ENCODE measurements at regions not wholly inside any gene's neighbourhood (a gene's known extent, or its start where the extent isn't known, plus 50 kb on each side); places are given as distances from the start of the nearest gene placed in this dataset.

- no peak for DNase-seq (ENCODE audit: low read depth)
Measured at GRCh38 chr4:34854451-34854850, 1389.9 kb downstream of the ARAP2 start.

DNA sequence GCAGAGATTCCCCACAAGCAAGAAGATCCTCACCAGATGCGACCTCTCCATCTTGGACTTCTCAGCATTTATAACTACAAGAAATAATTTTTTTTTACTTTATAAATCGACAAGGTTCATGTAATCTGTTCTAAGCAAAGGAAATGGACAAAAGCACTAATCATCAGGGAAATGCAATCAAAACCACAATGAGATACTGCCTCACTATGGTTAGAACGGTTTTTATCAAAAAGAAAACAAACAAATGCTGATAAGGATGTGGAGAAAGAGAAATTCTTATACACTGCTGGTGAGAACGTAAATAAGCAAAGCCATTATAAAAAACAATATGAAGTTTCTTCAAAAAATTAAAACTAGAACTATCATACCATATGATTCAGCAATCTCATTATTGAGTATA lies 1382.6 kb downstream of the ARAP2 start:
- DNase-seq (ENCODE audit: low read depth) = peak; percentile 58

GRCh38 chr4:34878961-34879360 lies 1365.4 kb downstream of the ARAP2 start:
- DNase-seq (ENCODE audit: low read depth) = no peak

GRCh38 chr4:34880246-34880645 lies 1364.1 kb downstream of the ARAP2 start:
- no peak for DNase-seq (ENCODE audit: low read depth)

DNA sequence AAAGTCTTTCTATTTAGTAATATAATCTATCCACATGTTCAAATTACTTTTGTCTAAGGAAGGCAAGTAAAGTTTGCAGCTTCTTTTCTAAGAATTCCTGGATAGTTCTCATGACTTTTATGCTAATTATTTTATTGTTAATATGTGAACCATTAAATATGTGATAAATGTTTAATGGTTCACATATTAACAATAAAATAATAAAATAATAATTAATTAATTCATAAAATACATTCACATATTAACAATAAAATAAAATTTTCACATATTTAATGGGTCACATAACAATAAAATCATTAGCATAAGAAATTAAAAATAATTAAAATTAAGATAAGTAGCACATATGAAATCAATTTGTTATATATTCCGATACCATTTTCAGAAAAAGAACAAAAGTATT lies 1352.4 kb downstream of the ARAP2 start:
- no peak for DNase-seq (ENCODE audit: low read depth)

DNA sequence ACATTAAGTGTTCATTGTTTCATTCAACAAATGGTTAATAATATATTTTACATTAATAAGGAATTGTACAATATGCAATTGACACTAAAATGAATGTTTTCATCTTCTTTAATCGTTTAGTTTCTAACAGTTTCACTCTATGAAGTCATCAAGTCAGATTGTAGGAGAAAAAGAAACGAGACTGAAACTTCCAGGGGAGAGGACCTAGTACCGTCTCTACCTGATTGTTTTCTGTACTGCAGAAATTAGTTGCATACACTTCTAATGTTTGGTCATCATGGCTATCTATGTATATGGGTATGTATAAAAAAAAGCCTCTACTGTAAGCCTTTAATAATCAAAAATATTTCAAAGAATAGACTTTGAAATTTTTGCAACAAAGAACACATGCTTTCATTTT lies 1350.9 kb downstream of the ARAP2 start:
- no peak for DNase-seq (ENCODE audit: low read depth)

GRCh38 chr4:34920032-34920431 lies 1324.3 kb downstream of the ARAP2 start:
- DNase-seq (ENCODE audit: low read depth) = no peak

DNA sequence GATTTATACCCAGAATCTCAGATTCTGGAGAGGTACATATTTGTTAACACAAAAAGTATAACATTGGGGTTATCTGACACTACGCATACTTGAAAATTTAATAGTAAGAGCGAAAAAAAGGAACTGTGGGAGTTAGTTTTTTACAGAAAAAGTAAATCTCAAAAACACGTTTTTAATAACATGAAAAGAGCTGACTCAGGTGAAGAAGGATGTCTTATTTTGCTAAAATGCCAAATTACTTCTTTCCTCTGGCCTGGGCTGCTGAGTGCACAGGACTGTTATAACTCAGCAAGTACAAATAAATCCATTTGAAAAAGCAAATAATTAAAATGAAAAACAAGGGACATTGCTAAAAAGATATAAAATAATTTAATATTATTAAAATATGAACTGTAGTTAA lies 1322.9 kb downstream of the ARAP2 start:
- no peak for DNase-seq (ENCODE audit: low read depth)

GRCh38 chr4:34922325-34922724 lies 1322.0 kb downstream of the ARAP2 start:
- DNase-seq (ENCODE audit: low read depth) = no peak

GRCh38 chr4:34932591-34932990 lies 1311.7 kb downstream of the ARAP2 start:
- DNase-seq (ENCODE audit: low read depth) = peak; percentile 20

DNA sequence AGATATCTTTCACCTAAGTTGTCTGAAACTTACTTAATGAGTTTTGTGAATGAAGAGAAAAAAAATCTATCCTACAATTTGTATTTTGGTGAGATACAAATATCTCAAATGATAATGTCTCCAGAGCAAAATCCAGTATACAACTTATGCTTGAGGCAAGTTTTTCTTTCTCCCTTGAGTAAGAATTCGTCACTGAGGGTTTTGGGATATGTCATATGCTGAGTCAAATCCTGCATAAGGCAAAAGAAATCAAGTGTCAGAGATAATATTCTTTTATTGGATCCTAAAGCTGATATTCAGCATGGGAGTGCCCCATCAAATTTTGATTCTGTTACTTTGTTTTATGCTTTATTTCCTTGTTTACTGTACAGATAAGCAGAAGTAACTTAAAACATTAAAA lies 1308.6 kb downstream of the ARAP2 start:
- DNase-seq (ENCODE audit: low read depth) = no peak

DNA sequence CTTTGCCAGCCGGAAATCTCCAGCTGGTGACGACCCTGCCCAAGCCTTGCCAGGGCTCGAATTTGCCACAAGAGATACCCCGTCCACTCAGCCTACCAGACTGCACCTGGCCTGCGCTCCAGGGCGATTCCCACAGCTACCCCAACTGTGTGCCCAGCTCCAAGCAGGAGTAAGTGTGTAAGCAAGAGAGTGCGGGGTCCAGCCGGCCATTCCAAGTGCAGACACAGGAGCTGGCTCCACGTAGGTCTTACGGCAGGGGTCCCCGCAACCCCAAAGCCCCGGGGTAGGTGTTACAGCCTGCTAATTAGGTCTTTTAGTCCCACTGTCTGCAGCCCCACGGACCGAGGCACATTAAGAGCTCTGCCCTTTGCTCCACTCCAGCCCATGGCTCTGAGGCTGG lies 1305.2 kb downstream of the ARAP2 start:
- no peak for DNase-seq (ENCODE audit: low read depth)

DNA sequence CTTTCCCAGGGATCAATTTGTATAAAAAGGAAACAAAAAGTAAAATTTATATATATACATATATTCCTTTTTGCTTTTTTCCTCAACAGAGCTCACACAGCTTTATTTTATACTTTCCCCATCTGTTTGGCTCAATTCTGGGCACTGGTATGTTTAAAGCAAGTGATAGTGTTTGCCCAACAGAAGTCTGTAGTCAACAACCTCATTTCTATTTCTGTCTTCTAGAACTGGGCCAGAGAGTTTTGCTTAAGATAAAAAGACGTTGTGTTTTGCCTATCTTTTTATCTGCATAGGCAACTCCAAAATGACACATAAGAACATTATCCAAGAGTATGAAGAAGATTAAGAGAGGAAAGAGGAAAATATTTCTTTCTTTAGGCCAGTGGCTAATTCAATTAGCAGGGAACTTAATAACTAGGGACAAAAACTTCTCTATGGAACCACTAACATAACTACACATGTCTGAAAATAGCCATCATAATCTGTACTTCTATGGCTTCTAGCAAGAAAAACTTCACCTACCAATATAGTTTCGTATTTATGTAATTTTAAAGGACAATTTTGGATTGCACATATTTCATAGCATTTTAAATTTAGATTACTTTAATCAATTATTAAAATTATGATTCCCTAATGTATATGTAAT lies 1300.5 kb downstream of the ARAP2 start:
- no peak for DNase-seq (ENCODE audit: low read depth)

- no peak for DNase-seq (ENCODE audit: low read depth)
Measured at GRCh38 chr4:34950926-34951325, 1293.4 kb downstream of the ARAP2 start.

GRCh38 chr4:34953145-34953799 lies 1291.0 kb downstream of the ARAP2 start:
- DNase-seq (ENCODE audit: low read depth) = no peak

DNA sequence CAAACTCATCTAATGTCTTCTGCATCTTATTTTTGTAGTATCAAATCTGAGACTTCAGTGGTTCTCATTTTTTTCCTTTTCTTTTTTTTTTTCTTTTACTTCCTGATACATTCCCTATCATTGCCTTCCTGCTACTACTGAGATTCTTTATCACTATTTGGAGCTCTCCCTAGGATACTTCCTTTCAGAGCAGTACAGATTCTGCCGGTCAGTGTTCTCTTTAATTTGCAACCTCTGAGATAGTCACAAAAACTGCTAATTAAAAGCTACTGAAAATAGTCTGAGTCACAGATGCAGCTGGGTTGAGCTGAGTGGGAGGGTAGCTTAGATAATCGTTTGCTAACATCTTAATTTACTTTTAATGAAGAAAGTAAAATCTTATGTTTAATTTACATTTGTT lies 1279.7 kb downstream of the ARAP2 start:
- no peak for DNase-seq (ENCODE audit: low read depth)

DNA sequence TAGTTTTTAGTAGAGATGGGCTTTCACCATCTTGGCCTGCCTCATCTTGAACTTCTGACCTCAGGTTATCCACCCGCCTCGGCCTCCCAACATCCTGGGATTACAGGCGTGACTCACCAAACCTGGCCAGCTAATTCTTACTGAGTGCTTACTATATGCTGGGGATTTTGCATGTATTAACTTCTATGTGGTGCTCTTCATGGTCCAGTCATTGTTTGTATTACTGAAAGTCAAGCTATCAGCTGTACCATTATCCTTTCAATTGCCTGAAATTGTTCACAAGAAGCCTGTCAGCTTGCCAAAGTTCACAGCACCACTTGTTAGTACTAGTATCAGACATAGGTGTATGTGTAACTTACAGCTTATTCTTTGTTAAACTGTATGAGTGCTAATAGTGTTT lies 1272.1 kb downstream of the ARAP2 start:
- DNase-seq (ENCODE audit: low read depth) = no peak

DNA sequence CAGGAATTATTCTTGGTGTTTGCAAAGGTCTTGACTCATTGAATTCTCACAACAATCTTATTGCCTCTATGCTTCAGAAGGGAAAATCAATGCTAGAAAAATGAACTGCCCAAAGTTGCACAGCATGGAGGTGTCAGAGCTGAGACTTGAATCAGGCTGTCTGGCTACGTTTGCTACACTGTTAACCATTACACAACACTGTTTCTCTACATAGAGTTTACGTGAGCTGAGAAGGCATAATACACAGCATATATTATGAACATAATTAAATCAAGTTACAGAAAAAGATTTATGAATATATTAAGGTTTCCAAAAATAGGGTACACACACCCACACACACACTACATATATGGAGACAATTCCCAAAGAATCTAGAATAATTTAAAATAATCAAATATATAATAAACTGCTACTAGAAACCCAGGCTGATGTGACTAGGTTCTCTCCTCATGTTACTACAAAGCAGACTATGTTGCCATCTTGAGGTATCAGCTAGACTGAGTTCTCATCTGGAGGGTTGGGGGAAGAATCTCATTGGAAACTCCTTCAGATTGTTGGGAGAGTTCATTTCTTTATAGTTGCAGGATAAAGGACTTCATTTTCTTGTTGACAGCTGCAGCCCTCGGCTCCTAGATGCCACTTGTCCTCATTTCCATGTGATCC lies 1270.5 kb downstream of the ARAP2 start:
- no peak for DNase-seq (ENCODE audit: low read depth)

- no peak for DNase-seq (ENCODE audit: low read depth)
Measured at GRCh38 chr4:34974313-34974680, 1270.0 kb downstream of the ARAP2 start.

DNA sequence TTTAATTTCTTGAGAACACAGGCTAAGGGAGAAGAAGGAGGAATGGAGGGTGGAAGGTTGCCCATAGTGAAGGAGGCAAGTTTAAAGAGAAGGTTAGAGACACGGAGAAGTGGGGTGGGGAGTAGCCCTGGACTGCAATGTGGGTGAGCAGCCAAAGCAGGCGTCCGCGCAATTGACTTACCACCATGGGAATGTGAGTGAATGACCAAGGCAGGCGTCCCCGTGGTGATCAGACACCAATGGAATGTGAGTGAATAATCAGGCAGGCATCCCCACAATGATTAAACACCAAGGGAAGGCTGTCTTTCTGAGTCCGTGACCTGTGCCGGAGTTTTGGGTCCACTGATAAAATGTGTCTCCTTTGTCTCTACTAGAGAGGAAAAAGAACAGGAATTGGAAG lies 1223.1 kb downstream of the ARAP2 start:
- DNase-seq (ENCODE audit: low read depth) = peak; percentile 64

GRCh38 chr4:35025152-35025834 lies 1219.0 kb downstream of the ARAP2 start:
- DNase-seq (ENCODE audit: low read depth) = no peak

DNA sequence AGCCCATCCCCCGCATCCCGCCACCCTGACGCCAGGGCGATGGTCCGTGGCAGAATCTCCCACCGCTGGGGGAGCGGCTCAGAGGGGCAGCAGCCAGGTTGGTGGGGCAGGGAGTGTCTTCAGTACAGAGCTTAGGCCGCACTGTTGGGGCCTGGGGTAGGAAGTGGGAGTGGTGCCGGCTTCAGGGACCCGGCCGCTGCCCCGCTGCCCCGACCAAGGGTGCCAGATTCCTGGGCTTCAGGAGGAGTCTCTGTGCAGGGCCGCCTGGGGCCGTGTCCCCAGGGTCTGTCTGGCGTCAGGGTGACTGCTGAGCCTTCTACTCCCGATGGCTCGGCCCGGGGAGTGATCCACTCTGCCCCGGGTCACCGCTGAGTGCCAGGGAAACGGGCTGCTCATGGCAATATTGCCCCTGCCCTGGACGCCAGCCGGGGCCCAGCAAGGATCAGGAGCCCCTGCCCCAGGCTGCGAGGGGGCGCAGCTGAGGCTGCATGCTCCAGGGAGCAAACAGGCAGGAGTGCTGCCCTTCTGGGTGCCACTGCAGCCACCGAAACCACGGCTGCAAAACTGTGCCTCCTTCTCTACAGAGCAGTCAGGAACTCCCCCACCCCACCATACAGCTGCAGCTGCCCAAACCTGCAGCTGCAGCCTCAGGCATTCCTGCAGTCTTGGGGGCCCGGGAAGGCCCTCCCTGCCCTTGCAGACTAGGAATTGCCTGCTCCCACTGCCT lies 1206.1 kb downstream of the ARAP2 start:
- DNase-seq (ENCODE audit: low read depth) = no peak
